ENCODE measurements at regions not wholly inside any gene's neighbourhood (a gene's known extent, or its start where the extent isn't known, plus 50 kb on each side); places are given as distances from the start of the nearest gene placed in this dataset.

GRCh38 chrX:42495139-42495538 is 282.8 kb downstream of the PPP1R2C start:
- TF ChIP-seq, protein P1, sequence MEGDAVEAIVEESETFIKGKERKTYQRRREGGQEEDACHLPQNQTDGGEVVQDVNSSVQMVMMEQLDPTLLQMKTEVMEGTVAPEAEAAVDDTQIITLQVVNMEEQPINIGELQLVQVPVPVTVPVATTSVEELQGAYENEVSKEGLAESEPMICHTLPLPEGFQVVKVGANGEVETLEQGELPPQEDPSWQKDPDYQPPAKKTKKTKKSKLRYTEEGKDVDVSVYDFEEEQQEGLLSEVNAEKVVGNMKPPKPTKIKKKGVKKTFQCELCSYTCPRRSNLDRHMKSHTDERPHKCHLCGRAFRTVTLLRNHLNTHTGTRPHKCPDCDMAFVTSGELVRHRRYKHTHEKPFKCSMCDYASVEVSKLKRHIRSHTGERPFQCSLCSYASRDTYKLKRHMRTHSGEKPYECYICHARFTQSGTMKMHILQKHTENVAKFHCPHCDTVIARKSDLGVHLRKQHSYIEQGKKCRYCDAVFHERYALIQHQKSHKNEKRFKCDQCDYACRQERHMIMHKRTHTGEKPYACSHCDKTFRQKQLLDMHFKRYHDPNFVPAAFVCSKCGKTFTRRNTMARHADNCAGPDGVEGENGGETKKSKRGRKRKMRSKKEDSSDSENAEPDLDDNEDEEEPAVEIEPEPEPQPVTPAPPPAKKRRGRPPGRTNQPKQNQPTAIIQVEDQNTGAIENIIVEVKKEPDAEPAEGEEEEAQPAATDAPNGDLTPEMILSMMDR (IDR thresholded peaks at IDR 0.05) = no peak
- no peak for TF ChIP-seq POLR2A (IDR thresholded peaks at IDR 0.05)
- TF ChIP-seq EP300 (IDR thresholded peaks at IDR 0.05) = no peak
